22Rv1 (cell line): ENCODE measurements at regions not wholly inside any gene's neighbourhood (a gene's known extent, or its start where the extent isn't known, plus 50 kb on each side); places are given as distances from the start of the nearest gene placed in this dataset.

Experiments used
- ZFX ChIP-seq: fragments of 450-650 bp; IDR thresholded peaks from 2 replicates; pipeline ENCODE4 v1.6.1; 2017; ENCODE audit warnings: antibody characterized with exemption, borderline replicate concordance
- TF ChIP-seq, protein P1 (sequence below): fragments of 450-650 bp; IDR thresholded peaks from 2 replicates; pipeline ENCODE4 v1.5.1; 2017; ENCODE audit warnings: mild to moderate bottlenecking

DNA sequence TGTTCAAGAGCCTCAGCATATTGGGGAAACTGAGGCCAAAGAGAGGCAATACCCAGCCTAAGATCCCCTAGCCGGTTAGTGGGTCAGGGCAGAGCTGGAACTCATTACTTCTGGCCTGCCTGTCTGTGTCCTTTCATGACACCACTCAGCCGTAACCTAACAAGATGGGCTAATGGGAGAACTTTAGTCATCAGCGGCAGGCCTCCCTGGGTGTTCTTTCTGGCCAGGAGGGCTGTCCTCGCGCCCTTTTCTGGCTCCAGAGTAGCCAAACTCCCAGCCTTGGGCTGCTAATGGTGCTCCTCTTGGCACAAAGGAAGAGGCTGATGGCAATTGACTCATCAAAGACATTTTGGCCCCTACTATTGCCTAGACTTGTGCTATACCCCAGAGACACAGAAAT, 76.6 kb downstream of the NCR2 start:
- TF ChIP-seq, protein P1, sequence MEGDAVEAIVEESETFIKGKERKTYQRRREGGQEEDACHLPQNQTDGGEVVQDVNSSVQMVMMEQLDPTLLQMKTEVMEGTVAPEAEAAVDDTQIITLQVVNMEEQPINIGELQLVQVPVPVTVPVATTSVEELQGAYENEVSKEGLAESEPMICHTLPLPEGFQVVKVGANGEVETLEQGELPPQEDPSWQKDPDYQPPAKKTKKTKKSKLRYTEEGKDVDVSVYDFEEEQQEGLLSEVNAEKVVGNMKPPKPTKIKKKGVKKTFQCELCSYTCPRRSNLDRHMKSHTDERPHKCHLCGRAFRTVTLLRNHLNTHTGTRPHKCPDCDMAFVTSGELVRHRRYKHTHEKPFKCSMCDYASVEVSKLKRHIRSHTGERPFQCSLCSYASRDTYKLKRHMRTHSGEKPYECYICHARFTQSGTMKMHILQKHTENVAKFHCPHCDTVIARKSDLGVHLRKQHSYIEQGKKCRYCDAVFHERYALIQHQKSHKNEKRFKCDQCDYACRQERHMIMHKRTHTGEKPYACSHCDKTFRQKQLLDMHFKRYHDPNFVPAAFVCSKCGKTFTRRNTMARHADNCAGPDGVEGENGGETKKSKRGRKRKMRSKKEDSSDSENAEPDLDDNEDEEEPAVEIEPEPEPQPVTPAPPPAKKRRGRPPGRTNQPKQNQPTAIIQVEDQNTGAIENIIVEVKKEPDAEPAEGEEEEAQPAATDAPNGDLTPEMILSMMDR, result no peak
- no peak for TF ChIP-seq ZFX
